GM23338 (cell line): ENCODE measurements at regions not wholly inside any gene's neighbourhood (a gene's known extent, or its start where the extent isn't known, plus 50 kb on each side); places are given as distances from the start of the nearest gene placed in this dataset.

Experiments used
- ATAC-seq: fragments of 200-7000 bp; cut with Tn5 transposase; 3 replicates; pipeline ENCODE4 v1.9.1; 2020
- DNase-seq: peaks from one replicate; pipeline ENCODE4 v3.0.0-alpha.2; 2015; ENCODE audit warnings: low spot score
- H2AFZ ChIP-seq: fragments of 200-600 bp; sonication (generic); 2 replicates; pipeline ENCODE4 v1.8.0; 2016; ENCODE audit warnings: antibody characterized with exemption, mild to moderate bottlenecking, moderate library complexity
- H3F3A ChIP-seq: fragments of 200-600 bp; sonication (generic); replicated peaks from 2 replicates; pipeline ENCODE4 v1.8.0; 2017; ENCODE audit warnings: antibody characterized with exemption, mixed run types, low read depth
- H3K27ac ChIP-seq: fragments of 200-600 bp; sonication (generic); 2 replicates; pipeline ENCODE4 v1.6.1; 2016; ENCODE audit warnings: low read depth
- H3K27me3 ChIP-seq: fragments of 200-600 bp; sonication (generic); 2 replicates; pipeline ENCODE4 v1.8.0; 2016; ENCODE audit warnings: mild to moderate bottlenecking, mixed run types, moderate library complexity; ENCODE audit not compliant: insufficient read depth
- H3K36me3 ChIP-seq: fragments of 200-600 bp; sonication (generic); 2 replicates; pipeline ENCODE4 v1.8.0; 2016; ENCODE audit warnings: mild to moderate bottlenecking; ENCODE audit not compliant: insufficient read depth
- H3K4me1 ChIP-seq: fragments of 200-600 bp; sonication (generic); 2 replicates; pipeline ENCODE4 v1.8.0; 2016; ENCODE audit warnings: mild to moderate bottlenecking, moderate library complexity; ENCODE audit not compliant: insufficient read depth
- H3K4me2 ChIP-seq: fragments of 200-600 bp; sonication (generic); 2 replicates; pipeline ENCODE4 v1.7.1; 2017; ENCODE audit warnings: mixed run types
- H3K4me3 ChIP-seq: fragments of 200-600 bp; sonication (generic); 2 replicates; pipeline ENCODE4 v1.6.1; 2016; ENCODE audit warnings: mixed run types
- H3K79me2 ChIP-seq: fragments of 200-600 bp; sonication (generic); replicated peaks from 2 replicates; pipeline ENCODE4 v1.8.0; 2017; ENCODE audit warnings: mild to moderate bottlenecking; ENCODE audit not compliant: insufficient read depth
- H3K9me2 ChIP-seq: fragments of 200-600 bp; sonication (generic); 2 replicates; pipeline ENCODE4 v1.8.0; 2017; ENCODE audit not compliant: insufficient read depth
- H4K20me1 ChIP-seq: fragments of 200-600 bp; sonication (generic); replicated peaks from 2 replicates; pipeline ENCODE4 v1.8.0; 2017; ENCODE audit warnings: mild to moderate bottlenecking; ENCODE audit not compliant: insufficient read depth
- H3K27ac Mint-ChIP-seq: 2 replicates; pipeline ENCODE4 v1.8.0; 2020; ENCODE audit warnings: inconsistent platforms, mild to moderate bottlenecking, moderate library complexity, mixed read lengths
- H3K27me3 Mint-ChIP-seq: 3 replicates; pipeline ENCODE4 v1.8.0; 2022; ENCODE audit warnings: low read depth, mild to moderate bottlenecking, moderate library complexity, mixed read lengths, inconsistent platforms; ENCODE audit not compliant: insufficient read depth, poor library complexity
- H3K36me3 Mint-ChIP-seq: 3 replicates; pipeline ENCODE4 v1.8.0; 2021; ENCODE audit warnings: low read depth, mild to moderate bottlenecking, inconsistent platforms, moderate library complexity, mixed read lengths
- H3K4me1 Mint-ChIP-seq: 3 replicates; pipeline ENCODE4 v1.8.0; 2020; ENCODE audit warnings: mild to moderate bottlenecking, inconsistent platforms, mixed read lengths
- H3K4me3 Mint-ChIP-seq: 3 replicates; pipeline ENCODE4 v1.8.0; 2021; ENCODE audit warnings: moderate library complexity, mild to moderate bottlenecking, inconsistent platforms, mixed read lengths
- H3K9me3 Mint-ChIP-seq: 3 replicates; pipeline ENCODE4 v1.8.0; 2020; ENCODE audit warnings: moderate library complexity, mild to moderate bottlenecking, inconsistent platforms, mixed read lengths
- CREB1 ChIP-seq: fragments of 250-450 bp; sonication (Bioruptor Pico); IDR thresholded peaks from 2 replicates; pipeline ENCODE4 v1.5.0; 2020; ENCODE audit warnings: low read depth, mild to moderate bottlenecking, moderate library complexity
- ETS1 ChIP-seq: IDR thresholded peaks from 2 replicates; pipeline ENCODE4 v1.6.1; 2016; ENCODE audit warnings: antibody characterized with exemption
- EZH2 ChIP-seq: fragments of 200-600 bp; sonication (generic); IDR thresholded peaks from one replicate; pipeline ENCODE4 v1.8.0; 2017; ENCODE audit warnings: antibody characterized with exemption, mild to moderate bottlenecking, low read depth; ENCODE audit not compliant: unreplicated experiment
- EZH2phosphoT487 ChIP-seq: fragments of 200-600 bp; sonication (generic); IDR thresholded peaks from one replicate; pipeline ENCODE4 v1.8.1; 2018; ENCODE audit warnings: antibody characterized with exemption; ENCODE audit not compliant: unreplicated experiment
- JUNB ChIP-seq: IDR thresholded peaks from one replicate; pipeline ENCODE4 v1.6.1; 2016; ENCODE audit warnings: antibody characterized with exemption; ENCODE audit not compliant: unreplicated experiment
- NANOG ChIP-seq: IDR thresholded peaks from 2 replicates; pipeline ENCODE4 v1.6.1; 2016; ENCODE audit warnings: antibody characterized with exemption, borderline replicate concordance
- POLR2AphosphoS5 ChIP-seq: IDR thresholded peaks from 2 replicates; pipeline ENCODE4 v1.6.1; 2016; ENCODE audit warnings: antibody characterized with exemption, low read depth
- STAT1 ChIP-seq: IDR thresholded peaks from one replicate; pipeline ENCODE4 v1.6.1; 2016; ENCODE audit warnings: antibody characterized with exemption; ENCODE audit not compliant: unreplicated experiment
- ZNF114 ChIP-seq: fragments of 250-450 bp; sonication (Bioruptor Pico); IDR thresholded peaks from 2 replicates; pipeline ENCODE4 v1.5.0; 2020; ENCODE audit warnings: mild to moderate bottlenecking, moderate library complexity
- ZNF331 ChIP-seq: fragments of 250-450 bp; sonication (Bioruptor Pico); IDR thresholded peaks from 2 replicates; pipeline ENCODE4 v1.5.0; 2020; ENCODE audit warnings: low read depth, mild to moderate bottlenecking, moderate library complexity
- ZNF462 ChIP-seq: fragments of 250-450 bp; sonication (Bioruptor Pico); IDR thresholded peaks from 2 replicates; pipeline ENCODE4 v1.5.0; 2020; ENCODE audit warnings: mild to moderate bottlenecking, moderate library complexity
- TF ChIP-seq, protein P1 (sequence below), 2 experiments: fragments of 200-600 bp in 1 of 2; sonication (generic) in 1 of 2; conservative IDR thresholded peaks; 2 replicates each; pipeline versions ENCODE4 v1.5.1 to v1.6.1; 2016 to 2017; ENCODE audit warnings: antibody characterized with exemption in 2 of 2, low read depth in 2 of 2, mild to moderate bottlenecking in 2 of 2, moderate library complexity in 1 of 2
- TF ChIP-seq, protein P2 (sequence below): IDR thresholded peaks from one replicate; pipeline ENCODE4 v1.6.1; 2018; ENCODE audit warnings: antibody characterized with exemption; ENCODE audit not compliant: unreplicated experiment

DNA sequence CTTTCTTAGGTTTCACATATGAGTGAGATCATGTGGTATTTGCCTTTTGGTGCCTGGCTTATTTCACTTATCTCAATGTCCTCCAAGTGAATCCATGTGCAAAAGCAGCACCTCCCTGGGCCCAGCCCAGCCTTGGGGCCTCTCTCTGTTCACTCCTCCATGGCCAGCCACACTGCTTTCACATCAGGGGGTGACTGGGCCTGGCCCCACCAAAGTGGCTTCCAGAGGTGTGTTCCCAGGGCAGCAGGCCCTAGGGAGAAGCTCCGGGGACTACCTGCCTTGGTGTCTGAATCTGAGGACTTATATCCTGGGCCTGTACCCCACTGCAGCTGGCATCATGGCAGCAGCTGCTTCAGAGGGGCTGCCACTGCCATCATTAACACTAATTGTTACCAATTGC lies 829.9 kb upstream of the SLITRK5 start:
- H3K27me3 Mint-ChIP-seq: peaks cover 2% of the 10 kb centered on the region
- no peak for TF ChIP-seq POLR2AphosphoS5
- no peak for TF ChIP-seq ETS1
- TF ChIP-seq NANOG: no peak
- TF ChIP-seq, protein P1, sequence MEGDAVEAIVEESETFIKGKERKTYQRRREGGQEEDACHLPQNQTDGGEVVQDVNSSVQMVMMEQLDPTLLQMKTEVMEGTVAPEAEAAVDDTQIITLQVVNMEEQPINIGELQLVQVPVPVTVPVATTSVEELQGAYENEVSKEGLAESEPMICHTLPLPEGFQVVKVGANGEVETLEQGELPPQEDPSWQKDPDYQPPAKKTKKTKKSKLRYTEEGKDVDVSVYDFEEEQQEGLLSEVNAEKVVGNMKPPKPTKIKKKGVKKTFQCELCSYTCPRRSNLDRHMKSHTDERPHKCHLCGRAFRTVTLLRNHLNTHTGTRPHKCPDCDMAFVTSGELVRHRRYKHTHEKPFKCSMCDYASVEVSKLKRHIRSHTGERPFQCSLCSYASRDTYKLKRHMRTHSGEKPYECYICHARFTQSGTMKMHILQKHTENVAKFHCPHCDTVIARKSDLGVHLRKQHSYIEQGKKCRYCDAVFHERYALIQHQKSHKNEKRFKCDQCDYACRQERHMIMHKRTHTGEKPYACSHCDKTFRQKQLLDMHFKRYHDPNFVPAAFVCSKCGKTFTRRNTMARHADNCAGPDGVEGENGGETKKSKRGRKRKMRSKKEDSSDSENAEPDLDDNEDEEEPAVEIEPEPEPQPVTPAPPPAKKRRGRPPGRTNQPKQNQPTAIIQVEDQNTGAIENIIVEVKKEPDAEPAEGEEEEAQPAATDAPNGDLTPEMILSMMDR (conservative IDR thresholded peaks at IDR 0.05; ENCODE audit: low read depth in 2 of 2): no peak
- no peak for TF ChIP-seq EZH2
- no peak for TF ChIP-seq CREB1 (CRISPR knock-in tag)
- no peak for TF ChIP-seq ZNF462 (CRISPR knock-in tag)
- TF ChIP-seq EZH2phosphoT487: no peak
- no peak for TF ChIP-seq ZNF114 (CRISPR knock-in tag)
- TF ChIP-seq ZNF331 (CRISPR knock-in tag): no peak
- TF ChIP-seq, protein P2, sequence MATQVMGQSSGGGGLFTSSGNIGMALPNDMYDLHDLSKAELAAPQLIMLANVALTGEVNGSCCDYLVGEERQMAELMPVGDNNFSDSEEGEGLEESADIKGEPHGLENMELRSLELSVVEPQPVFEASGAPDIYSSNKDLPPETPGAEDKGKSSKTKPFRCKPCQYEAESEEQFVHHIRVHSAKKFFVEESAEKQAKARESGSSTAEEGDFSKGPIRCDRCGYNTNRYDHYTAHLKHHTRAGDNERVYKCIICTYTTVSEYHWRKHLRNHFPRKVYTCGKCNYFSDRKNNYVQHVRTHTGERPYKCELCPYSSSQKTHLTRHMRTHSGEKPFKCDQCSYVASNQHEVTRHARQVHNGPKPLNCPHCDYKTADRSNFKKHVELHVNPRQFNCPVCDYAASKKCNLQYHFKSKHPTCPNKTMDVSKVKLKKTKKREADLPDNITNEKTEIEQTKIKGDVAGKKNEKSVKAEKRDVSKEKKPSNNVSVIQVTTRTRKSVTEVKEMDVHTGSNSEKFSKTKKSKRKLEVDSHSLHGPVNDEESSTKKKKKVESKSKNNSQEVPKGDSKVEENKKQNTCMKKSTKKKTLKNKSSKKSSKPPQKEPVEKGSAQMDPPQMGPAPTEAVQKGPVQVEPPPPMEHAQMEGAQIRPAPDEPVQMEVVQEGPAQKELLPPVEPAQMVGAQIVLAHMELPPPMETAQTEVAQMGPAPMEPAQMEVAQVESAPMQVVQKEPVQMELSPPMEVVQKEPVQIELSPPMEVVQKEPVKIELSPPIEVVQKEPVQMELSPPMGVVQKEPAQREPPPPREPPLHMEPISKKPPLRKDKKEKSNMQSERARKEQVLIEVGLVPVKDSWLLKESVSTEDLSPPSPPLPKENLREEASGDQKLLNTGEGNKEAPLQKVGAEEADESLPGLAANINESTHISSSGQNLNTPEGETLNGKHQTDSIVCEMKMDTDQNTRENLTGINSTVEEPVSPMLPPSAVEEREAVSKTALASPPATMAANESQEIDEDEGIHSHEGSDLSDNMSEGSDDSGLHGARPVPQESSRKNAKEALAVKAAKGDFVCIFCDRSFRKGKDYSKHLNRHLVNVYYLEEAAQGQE: no peak
- no peak for TF ChIP-seq STAT1
- no peak for TF ChIP-seq JUNB

More for the DNA sequence above, 829.9 kb upstream of the SLITRK5 start:
- H3K27ac Mint-ChIP-seq: no peak overlapping the region
- Histone ChIP-seq H3K4me1 (no peaks in the 10 kb centered on the region), H3K9me2 (no peaks in the 10 kb centered on the region), H3K79me2 (no peaks in the 10 kb centered on the region), H4K20me1 (no peaks in the 10 kb centered on the region), H3K27ac (no peak overlapping the region), H3K4me3 (no peak overlapping the region), H3K27me3 (no peaks in the 10 kb centered on the region), H3K4me2 (no peak overlapping the region), H2AFZ (no peak overlapping the region), H3F3A (no peaks in the 10 kb centered on the region), H3K36me3 (no peaks in the 10 kb centered on the region)
- H3K4me1 Mint-ChIP-seq: no peaks in the 10 kb centered on the region
- DNase-seq (no peak), ATAC-seq (no peak)
- H3K4me3 Mint-ChIP-seq: no peak overlapping the region
- peaks cover 30% of the 10 kb centered on the region for H3K9me3 Mint-ChIP-seq
- peaks cover 21% of the 10 kb centered on the region for H3K36me3 Mint-ChIP-seq
